SIG-M5 treated with dmso at 0.1 percent for 504 hours (cell line): ENCODE measurements at regions not wholly inside any gene's neighbourhood (a gene's known extent, or its start where the extent isn't known, plus 50 kb on each side); places are given as distances from the start of the nearest gene placed in this dataset.
"Not testable (repeated sequence)": the region's sequence is repeated elsewhere in the genome, so short reads cannot be mapped to it uniquely, and the experiment has no call there.

ENCODE experiments used
- DNase-seq: peaks from one replicate; lab custom pipeline; 2025; ENCODE audit not compliant: unreplicated experiment; lab: John Stamatoyannopoulos, UW

DNA sequence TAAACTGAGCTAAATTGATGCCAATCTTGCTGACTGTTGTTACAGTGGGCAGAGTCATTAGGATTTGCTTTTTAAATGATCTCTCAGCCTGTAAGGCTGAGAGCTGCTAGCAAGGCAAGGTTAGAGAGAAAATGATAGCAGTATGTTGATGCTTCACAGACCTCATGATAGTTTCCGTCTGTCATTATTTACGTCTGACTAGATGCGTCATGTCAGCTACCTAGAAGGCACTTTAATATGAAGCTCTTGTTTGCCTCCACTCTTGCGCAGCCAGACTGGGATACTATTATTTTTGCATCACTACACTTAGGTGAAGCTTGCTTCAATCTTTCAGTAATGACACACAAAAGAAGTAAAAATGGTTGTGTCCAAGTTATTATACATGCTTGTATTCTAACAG is 313.8 kb downstream of the LNPK start:
- no peak for DNase-seq

DNA sequence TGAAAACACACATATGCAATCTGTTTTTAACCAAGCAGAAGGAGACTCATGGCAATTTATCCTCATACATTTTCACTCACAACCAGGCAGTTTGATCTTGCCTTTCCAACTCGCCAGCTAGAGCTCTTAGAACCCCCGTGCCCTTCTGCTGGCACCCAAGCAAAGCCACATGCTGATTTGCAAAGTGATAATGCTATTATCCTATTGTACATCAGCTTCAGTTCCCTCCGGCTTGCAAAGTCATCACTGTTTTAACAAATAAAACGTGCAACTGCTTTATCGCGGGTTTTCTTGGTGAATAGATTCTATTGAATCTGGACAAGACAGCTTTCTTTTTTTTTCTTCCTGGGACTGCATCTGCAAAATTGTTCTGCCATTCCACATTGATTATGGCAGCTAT is 314.6 kb downstream of the LNPK start:
- no peak for DNase-seq

DNA sequence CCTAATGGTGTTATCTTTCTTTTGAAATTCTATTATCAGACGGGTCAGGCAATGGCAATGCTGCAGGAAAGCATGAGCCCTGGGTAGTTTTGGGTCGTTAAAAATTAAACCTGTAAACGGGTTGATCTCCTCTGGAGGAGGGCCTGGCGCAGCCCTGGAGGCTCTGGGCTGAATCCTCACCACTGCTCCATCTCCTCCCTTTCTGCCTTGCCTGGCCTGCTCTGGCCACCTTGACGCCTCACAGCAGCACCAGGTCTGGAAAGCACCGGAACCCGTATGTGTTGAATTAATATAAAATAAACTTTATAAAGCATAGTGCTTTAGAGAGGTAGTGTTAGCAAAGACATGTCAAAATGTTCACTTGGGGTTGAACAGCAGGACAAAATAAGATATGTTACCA is 316.1 kb downstream of the LNPK start:
- no peak for DNase-seq

DNA sequence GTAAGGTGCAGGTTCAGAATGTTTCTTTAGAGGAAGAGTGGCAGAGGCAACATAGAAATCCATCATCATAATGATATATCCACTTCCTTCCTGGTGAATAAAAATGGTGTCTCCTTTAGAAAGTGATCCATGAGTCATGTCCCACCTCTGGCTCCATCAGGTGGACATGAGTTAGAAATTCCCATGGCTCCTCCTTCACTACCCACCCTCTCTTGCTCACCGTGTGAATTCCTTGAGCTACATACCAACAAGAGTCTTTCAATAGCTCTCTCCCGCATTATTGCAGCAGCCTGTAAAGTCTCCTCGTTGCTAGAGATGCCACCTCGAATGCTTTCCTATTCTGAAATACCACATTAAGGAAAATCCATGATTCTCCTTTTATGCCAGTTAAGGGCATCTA is 317.6 kb downstream of the LNPK start:
- DNase-seq: no peak

DNA sequence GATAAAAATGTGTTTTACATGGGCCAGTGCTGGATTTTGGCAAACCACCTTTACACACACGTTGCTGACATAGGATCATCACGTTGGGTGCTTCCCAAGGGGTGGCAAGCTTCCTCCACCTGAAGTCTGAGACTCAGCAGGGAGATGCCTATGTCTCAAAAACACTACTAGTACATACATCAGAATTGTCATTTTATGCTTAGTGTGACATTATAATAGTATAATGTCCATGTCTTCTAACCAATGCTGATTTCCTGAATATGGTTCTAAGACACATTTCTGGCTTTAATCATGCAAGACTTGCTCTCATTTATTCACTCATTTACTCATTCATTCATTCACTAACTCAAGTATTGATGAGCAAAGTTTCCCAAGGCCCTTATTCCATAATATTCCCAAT is 322.3 kb downstream of the LNPK start:
- no peak for DNase-seq

DNA sequence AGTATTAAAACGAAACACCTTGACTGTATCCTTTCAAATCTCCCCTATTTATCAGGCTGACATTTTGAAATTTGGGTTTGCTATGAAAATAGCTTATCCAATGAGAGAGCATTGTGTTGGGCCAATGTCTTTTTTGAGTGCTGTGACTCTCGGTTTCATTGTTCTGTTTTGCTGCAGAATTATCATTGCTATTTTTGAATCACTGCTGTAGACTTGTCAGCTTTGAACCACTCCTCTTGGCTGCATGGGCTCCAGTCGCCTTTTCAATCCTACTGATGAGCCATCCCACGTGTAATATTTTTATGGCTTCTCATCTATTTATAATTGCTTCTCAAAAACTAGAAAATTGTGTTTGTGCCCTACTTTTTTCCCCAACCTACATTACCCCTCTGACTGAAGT is 322.8 kb downstream of the LNPK start:
- DNase-seq: no peak

DNA sequence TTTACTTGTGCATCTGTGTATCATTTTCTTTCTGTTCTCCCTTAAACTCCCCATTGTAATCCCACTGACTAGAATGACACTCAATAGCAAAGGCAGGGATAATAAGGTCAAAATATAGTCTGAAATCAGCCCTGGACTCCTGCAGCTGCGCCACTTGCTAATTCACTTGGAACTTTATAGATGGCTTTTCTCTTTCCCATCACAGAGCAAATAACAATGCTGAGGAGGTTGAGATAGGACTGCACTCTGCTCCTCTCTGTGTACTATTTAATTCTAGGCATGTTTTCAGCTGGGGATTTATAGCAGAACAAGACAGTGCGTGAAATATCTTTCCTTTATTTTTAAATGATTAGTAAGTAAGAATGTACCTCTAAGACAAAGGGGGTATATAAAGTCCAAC is 324.2 kb downstream of the LNPK start:
- no peak for DNase-seq

DNA sequence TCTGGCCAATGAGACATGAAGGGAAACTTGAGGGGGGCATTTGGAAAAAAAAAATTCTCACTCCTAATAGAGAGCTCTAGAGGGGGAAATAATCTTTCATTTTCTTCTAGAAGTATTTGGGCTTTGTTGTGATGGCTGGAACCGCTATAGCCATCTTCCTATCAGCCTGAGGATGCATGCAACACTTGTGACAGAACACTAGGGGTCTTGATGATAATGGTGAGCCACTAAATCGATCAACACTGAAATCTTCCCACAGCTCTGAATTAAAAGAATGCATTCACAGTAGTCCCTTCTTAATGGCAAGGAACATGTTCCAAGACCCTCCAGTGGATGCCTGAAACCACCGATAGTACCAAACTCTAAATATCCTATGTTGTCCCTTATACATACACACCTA is 325.3 kb downstream of the LNPK start:
- no peak for DNase-seq

DNA sequence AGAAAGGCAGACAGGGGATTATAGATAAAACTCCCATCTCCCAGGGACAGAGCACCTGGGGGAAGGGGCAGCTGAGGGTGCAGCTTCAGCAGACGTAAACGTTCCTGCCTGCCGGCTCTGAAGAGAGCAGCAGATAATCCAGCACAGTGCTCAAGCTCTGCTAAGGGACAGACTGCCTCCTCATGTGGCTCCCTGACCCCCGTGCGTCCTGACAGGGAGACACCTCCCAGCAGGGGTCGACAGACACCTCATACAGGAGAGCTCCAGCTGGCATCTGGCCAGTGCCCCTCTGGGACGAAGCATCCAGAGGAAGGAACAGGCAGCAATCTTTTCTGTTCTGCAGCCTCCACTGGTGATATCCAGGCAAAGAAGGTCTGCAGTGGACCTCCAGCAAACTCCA is 333.3 kb downstream of the LNPK start:
- DNase-seq: not testable (repeated sequence)

DNA sequence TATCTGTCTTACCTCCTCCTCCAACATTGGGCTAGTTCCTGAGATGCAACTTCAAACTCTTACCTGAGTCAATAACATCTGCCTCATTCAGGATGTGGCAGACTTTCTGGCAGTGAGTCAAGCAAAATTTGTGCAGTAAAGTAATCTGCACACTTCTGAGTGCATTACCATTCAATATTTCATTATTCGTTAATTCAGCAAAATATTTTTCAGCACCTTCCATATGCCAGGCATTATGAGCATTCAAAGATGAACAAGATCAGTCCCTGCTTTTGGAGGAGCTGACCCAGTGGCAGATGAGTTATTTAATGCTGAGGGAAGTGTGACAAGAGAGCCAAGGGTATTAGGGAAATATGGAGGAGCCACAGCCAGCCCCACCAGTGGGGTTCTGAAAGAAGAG is 339.7 kb downstream of the LNPK start:
- DNase-seq: no peak

DNA sequence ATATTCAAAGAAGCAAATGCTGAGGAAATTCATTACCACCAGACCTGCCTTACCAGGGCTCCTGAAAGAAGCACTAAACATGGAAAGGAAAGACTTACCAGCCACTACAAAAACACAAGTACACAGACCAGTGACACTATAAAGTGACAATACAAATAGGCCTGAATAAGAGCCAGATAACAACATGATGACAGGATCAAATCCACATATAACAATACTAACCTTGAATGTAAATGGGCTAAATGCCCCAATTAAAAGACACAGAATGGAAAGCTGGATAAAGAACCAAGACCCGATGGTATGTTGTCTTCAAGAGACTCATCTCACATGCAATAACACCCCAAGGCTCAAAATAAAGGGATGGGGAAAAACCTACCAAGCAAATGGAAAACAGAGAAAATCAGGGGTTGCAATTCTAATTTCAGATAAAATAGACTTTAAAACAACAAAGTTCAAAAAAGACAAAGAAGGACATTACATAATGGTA is 353.4 kb downstream of the LNPK start:
- no peak for DNase-seq

DNA sequence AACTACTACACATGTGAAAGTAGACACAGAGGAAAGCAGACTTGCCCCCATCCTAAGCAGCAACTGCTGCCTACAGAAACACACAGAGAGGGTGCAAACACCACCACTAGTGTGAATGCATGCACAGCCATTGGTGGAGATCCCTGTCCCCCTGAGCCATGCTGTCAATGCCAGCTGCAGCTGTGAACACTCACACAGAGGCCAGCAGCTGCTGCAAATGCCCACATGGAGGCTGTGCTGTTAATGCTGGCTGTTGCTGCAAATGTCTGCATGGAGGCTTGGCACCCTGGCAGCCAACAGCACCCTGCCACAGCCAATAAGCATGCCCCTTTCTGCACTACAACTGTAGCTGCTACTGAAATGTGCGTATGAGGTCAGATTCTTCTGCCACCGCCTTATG is 355.0 kb downstream of the LNPK start:
- no peak for DNase-seq

DNA sequence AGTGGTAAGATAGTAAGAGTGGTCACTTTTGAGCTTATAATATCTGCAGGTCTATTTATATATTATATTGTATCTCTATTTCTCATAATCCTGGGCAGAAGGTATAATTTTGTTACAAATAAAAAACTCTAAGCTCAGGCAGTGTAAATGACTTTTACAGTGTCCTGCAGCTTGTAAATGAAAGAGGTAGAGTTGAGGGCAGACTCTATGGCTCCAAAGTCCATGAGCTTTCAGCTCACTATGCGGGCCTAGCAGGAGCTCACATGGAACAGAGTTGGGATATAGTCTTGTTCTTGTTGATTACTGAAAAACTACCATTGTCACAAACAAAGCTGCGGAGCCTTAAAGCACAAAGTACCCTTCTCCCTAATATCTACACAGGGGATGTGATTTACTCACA is 361.4 kb downstream of the LNPK start:
- no peak for DNase-seq

DNA sequence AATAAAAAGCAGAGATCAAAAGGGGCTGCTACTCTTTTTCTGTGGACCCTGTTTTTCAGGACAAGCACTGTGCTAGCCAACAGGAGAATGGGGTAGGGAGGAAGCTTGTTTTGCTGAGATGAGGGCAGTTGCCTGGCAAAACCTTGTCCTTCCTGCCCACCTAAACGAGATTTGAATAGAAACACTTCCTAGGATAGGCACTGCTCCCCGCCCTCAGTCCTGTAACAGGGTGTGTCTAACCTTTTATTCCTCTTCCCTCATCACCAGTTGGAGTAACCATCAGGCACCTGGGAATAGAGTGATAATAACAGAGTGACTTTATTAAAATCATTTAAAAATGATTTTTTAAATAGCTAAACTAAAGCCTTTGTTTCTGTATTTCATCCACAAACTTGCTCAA is 368.8 kb downstream of the LNPK start:
- no peak for DNase-seq

DNA sequence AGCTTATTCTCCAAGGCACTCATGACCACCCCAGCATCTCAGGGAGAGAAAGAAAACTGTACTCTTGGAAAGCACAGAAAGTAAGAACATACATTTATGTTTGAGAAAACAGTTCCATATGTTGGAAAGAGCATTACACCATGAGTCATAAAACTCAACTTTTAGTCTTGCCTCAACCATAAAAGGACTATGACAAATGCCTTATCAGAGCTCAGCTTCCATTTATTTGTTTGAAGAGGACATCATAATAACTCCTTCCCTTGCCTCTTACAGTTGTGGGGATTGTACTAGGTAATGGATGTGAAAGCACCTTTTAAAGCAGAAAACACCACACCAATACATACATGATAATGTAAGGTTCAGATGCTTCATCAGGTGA is 370.8 kb downstream of the LNPK start:
- DNase-seq: no peak

DNA sequence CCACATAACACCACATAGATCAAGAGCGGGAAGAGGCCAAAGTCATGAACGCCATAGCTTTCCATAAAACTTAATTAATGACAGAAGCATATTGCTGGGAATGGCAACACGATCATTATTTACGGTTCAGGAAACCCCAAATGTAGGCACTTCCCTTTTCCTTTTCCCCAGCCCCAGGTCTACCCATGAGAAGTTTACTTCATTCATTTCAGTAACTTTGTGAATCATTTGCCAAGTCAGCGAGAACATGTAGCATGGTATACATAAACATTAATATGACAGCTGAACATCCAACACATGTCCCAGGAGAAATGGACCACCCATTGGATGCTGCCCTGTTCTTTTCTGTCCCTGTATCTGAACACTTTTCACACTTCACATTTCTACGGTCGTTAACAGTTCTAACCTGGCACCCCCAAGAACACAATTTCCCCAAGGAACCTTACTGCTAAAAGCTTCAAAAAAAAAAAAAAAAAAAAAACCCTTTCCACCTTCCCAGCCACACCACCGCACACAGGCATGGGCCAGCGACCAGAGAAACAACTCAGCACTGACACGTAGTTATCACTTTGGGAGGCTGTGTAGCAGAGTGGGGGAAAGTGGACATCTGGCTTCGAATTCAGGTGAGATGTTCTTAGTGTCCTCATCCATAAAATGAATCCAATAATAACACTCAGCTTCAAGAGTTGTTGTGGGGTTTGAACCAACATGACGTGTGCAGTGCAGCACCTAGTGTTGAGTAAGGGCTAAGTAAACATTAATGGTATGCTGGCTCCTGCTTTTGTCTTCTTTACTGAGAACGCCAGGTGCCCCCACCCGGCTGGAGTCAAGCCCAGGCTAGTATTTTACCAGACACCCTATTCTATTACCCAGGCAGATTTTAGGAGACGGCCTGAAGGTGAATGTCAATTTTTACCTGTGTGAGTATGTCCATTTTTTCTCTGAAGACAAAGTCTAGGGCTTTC is 371.5 kb downstream of the LNPK start:
- DNase-seq: no peak

DNA sequence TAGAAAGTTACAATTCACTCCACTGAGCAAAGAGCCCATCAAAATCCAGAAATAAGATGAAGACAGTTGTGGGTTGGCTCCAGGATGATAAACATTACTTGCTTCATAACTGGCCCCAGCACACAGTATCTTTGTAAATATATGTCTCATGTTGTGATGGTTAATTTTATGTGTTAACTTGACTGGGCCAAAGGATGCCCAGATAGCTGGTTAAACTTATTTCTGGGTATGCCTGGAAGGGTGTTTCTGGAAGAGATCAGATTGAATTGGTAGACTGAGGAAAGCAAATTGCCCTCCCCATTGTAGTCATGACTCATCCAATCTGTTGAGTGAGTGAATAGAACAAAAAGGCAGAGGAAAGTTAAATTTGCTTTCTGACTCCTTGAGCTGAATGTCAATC is 373.8 kb downstream of the LNPK start:
- DNase-seq: no peak

DNA sequence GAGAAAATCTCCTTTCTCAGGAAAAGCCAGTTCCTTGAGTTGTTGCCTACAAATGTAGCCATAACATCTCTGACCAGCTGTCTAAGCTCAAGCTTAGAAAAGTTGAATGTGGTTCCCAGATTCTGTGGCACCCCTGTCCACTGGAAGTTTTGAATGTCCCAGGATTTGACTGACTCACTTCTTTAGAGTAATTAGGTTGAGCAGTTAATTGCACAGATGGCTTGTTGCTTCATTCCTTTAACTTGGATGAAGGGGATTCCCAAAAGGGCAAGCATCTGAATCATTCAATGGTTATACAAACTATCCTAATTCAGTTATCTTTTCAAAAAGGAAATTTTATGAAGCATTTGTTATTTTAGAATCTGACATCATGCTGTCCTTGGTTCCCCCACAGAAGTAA is 374.7 kb downstream of the LNPK start:
- DNase-seq: no peak

DNA sequence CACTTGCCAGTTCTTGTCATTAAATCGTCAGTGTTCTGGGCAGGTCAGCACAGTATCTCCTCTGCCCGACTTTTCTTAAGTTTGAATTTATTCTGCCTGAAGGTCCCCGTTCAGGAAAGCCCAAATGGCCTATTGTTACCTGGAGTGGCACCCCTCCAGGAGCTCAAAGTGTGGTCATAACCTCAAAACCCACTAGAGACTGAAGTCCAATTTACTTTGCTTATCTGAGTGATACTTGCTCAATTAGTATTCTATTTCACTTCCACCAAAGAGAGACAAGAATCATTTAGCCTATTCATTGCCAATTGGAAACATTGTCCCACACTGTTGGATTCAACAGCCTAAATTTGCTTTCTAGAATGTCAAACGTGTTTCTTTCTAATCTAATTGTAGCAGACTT is 375.3 kb downstream of the LNPK start:
- no peak for DNase-seq

DNA sequence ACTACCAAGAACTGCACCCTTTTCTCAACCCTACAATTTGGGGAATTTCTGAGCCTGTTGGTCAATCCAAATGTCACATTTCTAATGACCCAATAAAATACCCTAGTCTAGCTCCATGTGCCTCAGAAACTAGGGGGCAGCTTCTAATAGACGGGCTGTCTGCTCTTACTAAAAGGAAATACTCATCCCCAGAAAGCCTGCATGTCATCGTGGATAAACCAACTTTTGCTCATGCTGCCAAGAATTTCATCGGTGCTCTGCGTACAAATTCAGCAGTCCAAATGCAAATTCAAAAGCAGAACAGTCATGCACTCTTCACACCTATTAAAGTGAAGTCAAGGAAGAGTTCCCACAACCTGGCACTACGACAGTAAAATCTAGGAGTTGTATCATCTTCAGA is 377.3 kb downstream of the LNPK start:
- DNase-seq: no peak

DNA sequence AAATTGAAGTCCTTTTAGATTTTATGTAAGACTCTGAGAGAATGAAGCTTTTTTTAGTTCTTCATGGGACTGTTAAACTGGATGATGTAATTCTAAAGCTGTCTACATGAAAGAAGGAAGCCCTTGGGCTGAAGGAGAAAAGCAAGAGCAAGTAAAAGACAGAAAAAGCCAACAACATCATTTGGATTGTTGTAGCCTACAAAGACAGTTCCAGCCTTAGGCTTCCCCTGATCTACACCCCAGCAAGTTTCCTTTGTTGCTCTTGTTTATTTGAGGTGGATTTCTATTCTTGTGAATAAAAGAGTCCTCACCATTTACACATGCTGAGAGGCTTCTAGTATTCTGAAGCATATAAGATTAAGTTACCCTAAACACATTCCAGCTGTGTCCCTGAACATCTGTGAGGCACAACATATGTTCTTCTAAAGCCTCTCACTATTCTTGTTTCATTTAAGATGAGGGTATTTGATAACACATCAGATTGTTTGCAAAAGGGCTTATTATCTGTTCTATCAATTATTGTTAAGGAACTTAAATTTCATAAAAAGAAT is 377.8 kb downstream of the LNPK start:
- DNase-seq: peak; percentile 74

DNA sequence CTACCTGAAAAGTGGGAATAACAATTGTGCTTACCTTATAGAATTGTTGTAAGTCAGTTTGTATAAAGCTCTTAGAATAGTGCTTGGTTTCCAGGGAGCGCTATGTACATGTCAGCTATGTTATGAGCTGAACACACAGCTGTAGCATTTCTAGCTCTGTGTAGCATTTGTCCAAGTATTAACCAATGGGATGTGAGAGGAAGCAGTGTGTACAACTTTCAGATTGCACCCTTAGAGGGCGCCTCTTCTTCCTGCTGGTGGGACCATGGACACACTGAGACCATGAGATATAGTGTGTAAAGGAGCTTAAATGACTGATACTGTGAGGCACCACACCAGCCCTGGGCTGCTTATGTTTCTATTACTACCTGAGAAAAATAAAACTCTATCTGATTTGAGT is 380.2 kb downstream of the LNPK start:
- DNase-seq: no peak

DNA sequence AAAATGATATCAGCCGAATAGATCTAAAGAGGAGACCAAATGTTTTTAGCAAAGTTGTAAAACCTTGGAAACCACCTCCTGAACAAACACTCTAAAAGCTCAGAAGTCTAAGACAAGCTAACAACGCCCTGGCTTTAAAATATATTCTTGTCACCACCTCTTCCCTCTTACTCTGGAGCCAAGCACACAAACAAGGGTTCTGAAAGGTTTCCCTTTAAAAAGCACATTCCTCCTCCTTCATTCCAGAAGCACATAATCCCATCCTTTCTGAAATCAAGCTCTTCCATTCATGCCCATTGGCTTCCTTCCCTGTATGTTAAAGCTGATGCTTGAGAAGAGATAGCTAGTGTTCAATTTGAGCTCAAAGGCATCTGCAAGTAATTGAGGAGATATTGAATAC is 382.0 kb downstream of the LNPK start:
- DNase-seq: no peak
